NCI-H446 treated with DMSO at 0.1 percent for 48 hours (cell line): ENCODE measurements at regions not wholly inside any gene's neighbourhood (a gene's known extent, or its start where the extent isn't known, plus 50 kb on each side); places are given as distances from the start of the nearest gene placed in this dataset.

ENCODE experiments used
- DNase-seq: peaks from one replicate; lab custom pipeline; 2025; lab: John Stamatoyannopoulos, UW

GRCh38 chr7:131607291-131608115 is 51.1 kb upstream of the PODXL start:
- no peak for DNase-seq

- no peak for DNase-seq
These were observed 50.2 kb upstream of the PODXL start for GRCh38 chr7:131606346-131607290.
